AG04449 (cell line): ENCODE measurements at regions not wholly inside any gene's neighbourhood (a gene's known extent, or its start where the extent isn't known, plus 50 kb on each side); places are given as distances from the start of the nearest gene placed in this dataset.
"Not testable (repeated sequence)": the region's sequence is repeated elsewhere in the genome, so short reads cannot be mapped to it uniquely, and the experiment has no call there.

Experiments used
- CTCF ChIA-PET: fragments of 350-600 bp; formaldehyde crosslinking; extraction: SDS; loops from one replicate; lab custom pipeline; 2021; ENCODE audit warnings: antibody characterized with exemption; lab: Yijun Ruan, JAX
- POLR2A ChIA-PET: fragments of 400-600, 350-600 bp; formaldehyde crosslinking; extraction: SDS; loops from one replicate; lab custom pipeline; 2020; ENCODE audit warnings: antibody characterized with exemption, inconsistent platforms; lab: Yijun Ruan, JAX
- DNase-seq: peaks from one replicate; pipeline ENCODE4 v3.0.0-alpha.2; 2010; ENCODE audit warnings: low read depth, low spot score
- H3K4me3 ChIP-seq: 2 replicates; pipeline ENCODE4 v1.5.1; 2011; ENCODE audit warnings: low read depth, mild to moderate bottlenecking, control low read depth, low read length
- CTCF ChIP-seq: IDR thresholded peaks from one replicate; pipeline ENCODE4 v1.5.1; 2011; ENCODE audit warnings: mild to moderate bottlenecking, moderate library complexity, low read length, control low read depth, inconsistent platforms; ENCODE audit not compliant: insufficient read depth; ENCODE audit errors: missing control alignments

- ChIA-PET POLR2A (no interaction called here), CTCF (no interaction called here)
- no peak for DNase-seq
- no peak overlapping the region for H3K4me3 ChIP-seq
- TF ChIP-seq CTCF, result no peak
Measured at GRCh38 chr2:155902635-155903034, 429.9 kb downstream of the NR4A2 start.

GRCh38 chr2:155895016-155895415 lies 437.5 kb downstream of the NR4A2 start:
- CTCF ChIA-PET, result no interaction called here
- no peak for TF ChIP-seq CTCF
- no peak overlapping the region for H3K4me3 ChIP-seq
- DNase-seq, result no peak
- POLR2A ChIA-PET, result no interaction called here

- CTCF ChIA-PET, POLR2A ChIA-PET, DNase-seq, H3K4me3 ChIP-seq: not testable (repeated sequence)
Measured at GRCh38 chr2:155880382-155880781, 452.1 kb downstream of the NR4A2 start.

GRCh38 chr2:155879900-155880299 lies 452.6 kb downstream of the NR4A2 start:
- DNase-seq, H3K4me3 ChIP-seq, CTCF ChIA-PET, POLR2A ChIA-PET: not testable (repeated sequence)

GRCh38 chr2:155872396-155872795 lies 460.1 kb downstream of the NR4A2 start:
- ChIA-PET CTCF (no interaction called here), POLR2A (no interaction called here)
- TF ChIP-seq CTCF, result no peak
- no peak overlapping the region for H3K4me3 ChIP-seq
- DNase-seq, result no peak

GRCh38 chr2:155871940-155872339 lies 460.6 kb downstream of the NR4A2 start:
- CTCF ChIA-PET, result no interaction called here
- POLR2A ChIA-PET, result no interaction called here
- TF ChIP-seq CTCF, result no peak
- DNase-seq, result no peak
- no peak overlapping the region for H3K4me3 ChIP-seq

- no peak for TF ChIP-seq CTCF
- ChIA-PET POLR2A (no interaction called here), CTCF (no interaction called here)
- no peak for DNase-seq
- H3K4me3 ChIP-seq, result no peak overlapping the region
Measured at GRCh38 chr2:155867564-155867963, 465.0 kb downstream of the NR4A2 start.
